ENCODE measurements at regions not wholly inside any gene's neighbourhood (a gene's known extent, or its start where the extent isn't known, plus 50 kb on each side); places are given as distances from the start of the nearest gene placed in this dataset.

DNA sequence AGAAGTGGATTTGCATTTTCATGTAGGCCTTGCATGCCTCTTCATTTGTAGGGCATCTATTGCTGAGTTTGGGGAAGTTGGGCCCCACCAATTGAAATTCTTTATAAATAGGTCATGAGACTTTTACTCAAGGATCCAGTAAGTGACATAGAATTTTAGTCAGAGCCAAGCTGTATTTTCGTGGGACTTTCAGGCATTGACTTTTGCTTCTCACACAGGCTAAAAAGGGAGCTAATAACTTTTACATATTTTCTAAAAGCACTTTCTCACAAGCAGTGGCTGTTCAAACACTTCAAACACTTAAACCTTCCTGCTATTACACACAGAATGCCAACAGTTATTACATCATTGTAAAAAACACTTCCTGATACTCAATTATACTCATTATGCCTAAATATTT lies 260.5 kb downstream of the MSRB3 start:
- TF ChIP-seq, protein P1, sequence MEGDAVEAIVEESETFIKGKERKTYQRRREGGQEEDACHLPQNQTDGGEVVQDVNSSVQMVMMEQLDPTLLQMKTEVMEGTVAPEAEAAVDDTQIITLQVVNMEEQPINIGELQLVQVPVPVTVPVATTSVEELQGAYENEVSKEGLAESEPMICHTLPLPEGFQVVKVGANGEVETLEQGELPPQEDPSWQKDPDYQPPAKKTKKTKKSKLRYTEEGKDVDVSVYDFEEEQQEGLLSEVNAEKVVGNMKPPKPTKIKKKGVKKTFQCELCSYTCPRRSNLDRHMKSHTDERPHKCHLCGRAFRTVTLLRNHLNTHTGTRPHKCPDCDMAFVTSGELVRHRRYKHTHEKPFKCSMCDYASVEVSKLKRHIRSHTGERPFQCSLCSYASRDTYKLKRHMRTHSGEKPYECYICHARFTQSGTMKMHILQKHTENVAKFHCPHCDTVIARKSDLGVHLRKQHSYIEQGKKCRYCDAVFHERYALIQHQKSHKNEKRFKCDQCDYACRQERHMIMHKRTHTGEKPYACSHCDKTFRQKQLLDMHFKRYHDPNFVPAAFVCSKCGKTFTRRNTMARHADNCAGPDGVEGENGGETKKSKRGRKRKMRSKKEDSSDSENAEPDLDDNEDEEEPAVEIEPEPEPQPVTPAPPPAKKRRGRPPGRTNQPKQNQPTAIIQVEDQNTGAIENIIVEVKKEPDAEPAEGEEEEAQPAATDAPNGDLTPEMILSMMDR (IDR thresholded peaks at IDR 0.05): no peak
- no peak for TF ChIP-seq EP300 (IDR thresholded peaks at IDR 0.05)
